COLO829 (cell line): ENCODE measurements at regions not wholly inside any gene's neighbourhood (a gene's known extent, or its start where the extent isn't known, plus 50 kb on each side); places are given as distances from the start of the nearest gene placed in this dataset.

ENCODE experiments used
- DNase-seq: peaks from one replicate; pipeline ENCODE4 v3.0.0; 2012; ENCODE audit warnings: low spot score

- peak; percentile 56 for DNase-seq
Observed at GRCh38 chr1:219276049-219276738, 102.5 kb downstream of the LYPLAL1 start.

- DNase-seq: no peak
Observed at GRCh38 chr1:219273088-219273686, 99.5 kb downstream of the LYPLAL1 start.

GRCh38 chr1:219271818-219272535, 98.3 kb downstream of the LYPLAL1 start:
- DNase-seq: no peak

- DNase-seq: no peak
Observed at GRCh38 chr1:219269171-219269570, 95.5 kb downstream of the LYPLAL1 start.

- DNase-seq: no peak
Observed at GRCh38 chr1:219266524-219266923, 92.8 kb downstream of the LYPLAL1 start.

- no peak for DNase-seq
Observed at GRCh38 chr1:219265026-219265515, 91.4 kb downstream of the LYPLAL1 start.

GRCh38 chr1:219264561-219264960, 90.9 kb downstream of the LYPLAL1 start:
- peak; percentile 71 for DNase-seq
